IMR-90 (cell line): ENCODE measurements at regions not wholly inside any gene's neighbourhood (a gene's known extent, or its start where the extent isn't known, plus 50 kb on each side); places are given as distances from the start of the nearest gene placed in this dataset.
A peak's percentile ranks its signal among the peaks of the same experiment; 100 is the strongest.

ENCODE experiments used
- ATAC-seq: fragments of 200-7000 bp; cut with Tn5 transposase; 2 replicates; pipeline ENCODE4 v1.9.1; 2020; ENCODE audit warnings: low read depth, mild to moderate bottlenecking, moderate library complexity
- BruUV-seq: library from RNA; stranded (reverse); fragments of 400-500 nt; replicated peaks from 2 replicates; lab custom pipeline; 2021; lab: Mats Ljungman, UMichigan
- CTCF ChIA-PET: fragments of 300-600 bp; formaldehyde crosslinking; extraction: SDS; loops from one replicate; lab custom pipeline; 2021; ENCODE audit warnings: antibody characterized with exemption; lab: Yijun Ruan, JAX
- POLR2A ChIA-PET: fragments of 300-600 bp; sonication (Branson Sonifier 250); formaldehyde crosslinking; loops from one replicate; lab custom pipeline; 2022; ENCODE audit warnings: antibody characterized with exemption; ENCODE audit not compliant: unreplicated experiment; lab: Charles Lee
- DNase-seq: peaks from one replicate; pipeline ENCODE4 v3.0.0; 2013
- H2AFZ ChIP-seq: replicated peaks from 2 replicates; pipeline ENCODE3; 2013; ENCODE audit warnings: low read length, mild to moderate bottlenecking; ENCODE audit not compliant: poor library complexity
- H2AK5ac ChIP-seq: 2 replicates; pipeline ENCODE4 v1.6.1; 2013; ENCODE audit warnings: low read depth, low read length, inconsistent platforms
- H2AK9ac ChIP-seq: replicated peaks from 2 replicates; pipeline ENCODE3; 2013; ENCODE audit warnings: mild to moderate bottlenecking, low read depth, low read length, moderate library complexity; ENCODE audit not compliant: poor library complexity
- H2BK120ac ChIP-seq: 2 replicates; pipeline ENCODE4 v1.6.1; 2013; ENCODE audit warnings: low read depth, low read length, inconsistent platforms
- H2BK15ac ChIP-seq: 3 replicates; pipeline ENCODE4 v1.6.1; 2013; ENCODE audit warnings: low read depth, low read length, inconsistent platforms
- H2BK20ac ChIP-seq: 2 replicates; pipeline ENCODE4 v1.6.1; 2013; ENCODE audit warnings: low read depth, mild to moderate bottlenecking, inconsistent platforms, low read length, moderate library complexity
- H2BK5ac ChIP-seq: 2 replicates; pipeline ENCODE4 v1.6.1; 2013; ENCODE audit warnings: mild to moderate bottlenecking, low read depth, low read length, inconsistent platforms; ENCODE audit not compliant: poor library complexity, severe bottlenecking
- H3K14ac ChIP-seq: replicated peaks from 2 replicates; pipeline ENCODE4 v1.6.1; 2013; ENCODE audit warnings: low read depth, low read length, inconsistent platforms
- H3K18ac ChIP-seq: 2 replicates; pipeline ENCODE4 v1.6.1; 2013; ENCODE audit warnings: low read depth, low read length, control low read depth
- H3K23ac ChIP-seq: 2 replicates; pipeline ENCODE4 v1.6.1; 2013; ENCODE audit warnings: low read depth, low read length, inconsistent platforms
- H3K27ac ChIP-seq: 2 replicates; pipeline ENCODE4 v1.5.1; 2013; ENCODE audit warnings: mild to moderate bottlenecking, control low read depth, low read length; ENCODE audit not compliant: insufficient read depth
- H3K27me3 ChIP-seq: 2 replicates; pipeline ENCODE4 v1.6.1; 2013; ENCODE audit warnings: low read length; ENCODE audit not compliant: control insufficient read depth, insufficient read depth
- H3K36me3 ChIP-seq: 2 replicates; pipeline ENCODE4 v1.6.1; 2013; ENCODE audit warnings: low read length, mixed read lengths; ENCODE audit not compliant: control insufficient read depth, insufficient read depth
- H3K4ac ChIP-seq: 2 replicates; pipeline ENCODE4 v1.6.1; 2013; ENCODE audit warnings: low read depth, low read length, inconsistent platforms
- H3K4me1 ChIP-seq: 2 replicates; pipeline ENCODE4 v1.6.1; 2013; ENCODE audit warnings: low read length, mixed read lengths; ENCODE audit not compliant: control insufficient read depth, insufficient read depth
- H3K4me2 ChIP-seq: 2 replicates; pipeline ENCODE4 v1.6.1; 2013; ENCODE audit warnings: low read depth, mild to moderate bottlenecking, control low read depth, low read length, moderate library complexity
- H3K4me3 ChIP-seq: 2 replicates; pipeline ENCODE4 v1.5.1; 2013; ENCODE audit warnings: low read depth, mild to moderate bottlenecking, control low read depth, low read length, moderate library complexity; ENCODE audit not compliant: insufficient read depth
- H3K56ac ChIP-seq: 2 replicates; pipeline ENCODE4 v1.6.1; 2013; ENCODE audit warnings: low read length, inconsistent platforms; ENCODE audit not compliant: insufficient read depth; ENCODE audit errors: extremely low read depth
- H3K79me1 ChIP-seq, 2 experiments: 2 replicates each; pipeline ENCODE4 v1.6.1; 2013; ENCODE audit warnings: low read length in 2 of 2, inconsistent platforms in 1 of 2, low read depth in 1 of 2
- H3K9ac ChIP-seq: 2 replicates; pipeline ENCODE4 v1.6.1; 2013; ENCODE audit warnings: low read depth, low read length, control low read depth
- H3K9me1 ChIP-seq: 2 replicates; pipeline ENCODE4 v1.6.1; 2013; ENCODE audit warnings: low read length, inconsistent platforms; ENCODE audit not compliant: insufficient read depth
- H3K9me3 ChIP-seq: 2 replicates; pipeline ENCODE4 v1.6.1; 2013; ENCODE audit warnings: low read length; ENCODE audit not compliant: control insufficient read depth, insufficient read depth
- H4K20me1 ChIP-seq: 2 replicates; pipeline ENCODE4 v1.6.1; 2013; ENCODE audit warnings: low read length, inconsistent platforms; ENCODE audit not compliant: insufficient read depth
- H4K5ac ChIP-seq: 2 replicates; pipeline ENCODE4 v1.6.1; 2013; ENCODE audit warnings: mild to moderate bottlenecking, low read depth, low read length, control low read depth
- H4K8ac ChIP-seq, 2 experiments: 2 replicates each; pipeline ENCODE4 v1.6.1; 2013; ENCODE audit warnings: low read depth in 2 of 2, low read length in 2 of 2, control low read depth in 1 of 2, inconsistent platforms in 1 of 2
- H4K91ac ChIP-seq: 2 replicates; pipeline ENCODE4 v1.6.1; 2013; ENCODE audit warnings: low read depth, low read length, inconsistent platforms; ENCODE audit not compliant: insufficient read depth
- BHLHE40 ChIP-seq: fragments of 150-350 bp; IDR thresholded peaks from 2 replicates; pipeline ENCODE4 v1.6.1; 2016; ENCODE audit warnings: mild to moderate bottlenecking, low read depth, low read length
- CTCF ChIP-seq: conservative IDR thresholded peaks from 2 replicates; pipeline ENCODE4 v1.5.1; 2012; ENCODE audit warnings: mild to moderate bottlenecking, low read depth, low read length, improper control_type of control experiment
- NFE2L2 ChIP-seq: fragments of 150-350 bp; IDR thresholded peaks from 2 replicates; pipeline ENCODE4 v1.6.1; 2016; ENCODE audit warnings: low read depth, mild to moderate bottlenecking, low read length
- RAD21 ChIP-seq: IDR thresholded peaks from 2 replicates; pipeline ENCODE4 v1.6.1; 2012; ENCODE audit warnings: low read length, improper control_type of control experiment
- WGBS, 2 experiments: methylation state at CpG; one replicate each; pipeline versions ENCODE4 v1.1.5 to v1.1.7; 2013; ENCODE audit warnings: missing lambda C conversion rate in 2 of 2; ENCODE audit not compliant: insufficient read length in 1 of 2; ENCODE audit errors: extremely low coverage in 2 of 2; 5-methylcytosine and 5-hydroxymethylcytosine counted together
- dilution Hi-C: fragments of 300-500 bp; cut with HindIII; formaldehyde crosslinking; loops from one replicate; pipeline ENCODE4 v1.14.3; 2018; ENCODE audit warnings: low sequenced_read_pairs; ENCODE audit not compliant: unreplicated experiment
- in situ Hi-C: fragments of 300-500 bp; cut with MboI; formaldehyde crosslinking; loops from 3 replicates; pipeline ENCODE4 v1.14.3; 2019; ENCODE audit warnings: low sequenced_read_pairs, inconsistent platforms, mixed read lengths
- intact Hi-C: fragments of 100-400 bp; cut with micrococcal nuclease; formaldehyde crosslinking; loops from 2 replicates; pipeline ENCODE4 v1.10.0; 2022

- no TSS peak for BruUV-seq
- Histone ChIP-seq H2AK9ac (no peak overlapping the region), H3K14ac (no peak overlapping the region), H2BK5ac (no peak overlapping the region), H3K4me3 (no peak overlapping the region), H2AK5ac (no peak overlapping the region), H3K4me2 (no peak overlapping the region), H3K18ac (no peak overlapping the region), H3K9me1 (no peaks in the 10 kb centered on the region), H3K9me3 (no peaks in the 10 kb centered on the region), H2BK20ac (no peak overlapping the region), H4K20me1 (no peaks in the 10 kb centered on the region), H2BK15ac (no peak overlapping the region), H3K27me3 (no peaks in the 10 kb centered on the region), H3K36me3 (0 out of 2 replicates have a peak, but pooled peaks cover 1% of the 10 kb centered on the region), H3K9ac (no peak overlapping the region), H3K27ac (no peak overlapping the region), H4K8ac (no peak overlapping the region), H3K56ac (no peak overlapping the region), H2BK120ac (no peak overlapping the region), H3K4me1 (no peaks in the 10 kb centered on the region), H3K4ac (no peak overlapping the region), H3K23ac (no peak overlapping the region), H4K5ac (no peak overlapping the region), H3K79me1 (no peaks in the 10 kb centered on the region), H2AFZ (no peak overlapping the region), H4K91ac (no peak overlapping the region)
- in situ Hi-C loops = no loop called here
- dilution Hi-C loops = no loop called here
- POLR2A ChIA-PET = no interaction called here
- WGBS, 2 experiments = no CpG with 5 or more reads among the region's 1 CpG
- CTCF ChIA-PET = interaction anchor here (0.5 kb wide), 1 partner anchor 9 kb away, joined by 3 read pairs; no protein-coding TSS in a partner anchor
- intact Hi-C loops = no loop called here
- peak; percentile 24 for DNase-seq
- ATAC-seq = no peak
- TF ChIP-seq NFE2L2 = no peak
- no peak for TF ChIP-seq RAD21
- no peak for TF ChIP-seq BHLHE40
- no peak for TF ChIP-seq CTCF
Measured at GRCh38 chr18:39751161-39751560, 2185.6 kb upstream of the CELF4 start.
